ENCODE measurements at regions not wholly inside any gene's neighbourhood (a gene's known extent, or its start where the extent isn't known, plus 50 kb on each side); places are given as distances from the start of the nearest gene placed in this dataset.

GRCh38 chr2:44866152-44866551 is 75.3 kb upstream of the SIX3 start:
- H3K27ac ChIP-seq (ENCODE audit: low read depth, low read length) = no peak overlapping the region
- DNase-seq (ENCODE audit: low read depth in 4 of 6, low spot score in 6 of 6) = no peak
- no peak overlapping the region for H3K4me3 ChIP-seq (ENCODE audit: low read depth, low read length)
- H3K36me3 ChIP-seq (ENCODE audit: control insufficient read depth, insufficient read depth, low read length) = no peaks in the 10 kb centered on the region
- no peaks in the 10 kb centered on the region for H3K27me3 ChIP-seq (ENCODE audit: control insufficient read depth, insufficient read depth, low read length)
- no peaks in the 10 kb centered on the region for H3K9me3 ChIP-seq (ENCODE audit: control insufficient read depth, insufficient read depth, low read length)
- WGBS (ENCODE audit: insufficient coverage) = no CpG with 5 or more reads among the region's 1 CpG
- no peaks in the 10 kb centered on the region for H3K4me1 ChIP-seq (ENCODE audit: control insufficient read depth, insufficient read depth, low read length)

DNA sequence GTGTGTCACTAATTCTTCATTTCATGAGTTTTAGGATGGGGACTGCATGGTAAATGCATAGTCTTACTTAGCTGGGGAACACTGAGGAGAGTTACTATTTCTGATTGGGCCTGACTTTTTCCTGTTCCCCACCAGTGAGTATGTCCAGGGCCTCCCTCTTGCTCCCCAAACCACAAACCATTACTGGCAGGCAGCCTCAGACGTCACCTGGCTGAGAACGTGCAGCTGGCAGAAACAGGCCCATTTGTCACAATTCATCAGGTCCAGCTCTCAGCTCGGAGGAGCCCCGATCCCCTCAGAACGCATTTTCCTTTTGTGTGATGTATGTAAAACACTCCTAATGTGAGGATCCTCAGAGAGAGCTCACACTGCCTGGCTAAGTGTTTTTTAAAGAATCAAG is 71.7 kb upstream of the SIX3 start:
- H3K27ac ChIP-seq (ENCODE audit: low read depth, low read length) = no peak overlapping the region
- H3K36me3 ChIP-seq (ENCODE audit: control insufficient read depth, insufficient read depth, low read length) = no peaks in the 10 kb centered on the region
- H3K4me1 ChIP-seq (ENCODE audit: control insufficient read depth, insufficient read depth, low read length) = no peaks in the 10 kb centered on the region
- WGBS (ENCODE audit: insufficient coverage) = 6% methylated on average over 2 of the region's 5 CpGs
- no peaks in the 10 kb centered on the region for H3K9me3 ChIP-seq (ENCODE audit: control insufficient read depth, insufficient read depth, low read length)
- DNase-seq (ENCODE audit: low read depth in 4 of 6, low spot score in 6 of 6) = no peak
- H3K27me3 ChIP-seq (ENCODE audit: control insufficient read depth, insufficient read depth, low read length) = no peaks in the 10 kb centered on the region
- no peak overlapping the region for H3K4me3 ChIP-seq (ENCODE audit: low read depth, low read length)

GRCh38 chr2:44877417-44877816 is 64.1 kb upstream of the SIX3 start:
- Histone ChIP-seq H3K4me1 (ENCODE audit: control insufficient read depth, insufficient read depth, low read length) (no peaks in the 10 kb centered on the region), H3K9me3 (ENCODE audit: control insufficient read depth, insufficient read depth, low read length) (peaks cover 1% of the 10 kb centered on the region), H3K36me3 (ENCODE audit: control insufficient read depth, insufficient read depth, low read length) (no peaks in the 10 kb centered on the region), H3K4me3 (ENCODE audit: low read depth, low read length) (no peak overlapping the region), H3K27ac (ENCODE audit: low read depth, low read length) (no peak overlapping the region), H3K27me3 (ENCODE audit: control insufficient read depth, insufficient read depth, low read length) (no peaks in the 10 kb centered on the region)
- DNase-seq (ENCODE audit: low read depth in 4 of 6, low spot score in 6 of 6) = no peak
- WGBS (ENCODE audit: insufficient coverage) = 68% methylated on average over 5 of the region's 7 CpGs

DNA sequence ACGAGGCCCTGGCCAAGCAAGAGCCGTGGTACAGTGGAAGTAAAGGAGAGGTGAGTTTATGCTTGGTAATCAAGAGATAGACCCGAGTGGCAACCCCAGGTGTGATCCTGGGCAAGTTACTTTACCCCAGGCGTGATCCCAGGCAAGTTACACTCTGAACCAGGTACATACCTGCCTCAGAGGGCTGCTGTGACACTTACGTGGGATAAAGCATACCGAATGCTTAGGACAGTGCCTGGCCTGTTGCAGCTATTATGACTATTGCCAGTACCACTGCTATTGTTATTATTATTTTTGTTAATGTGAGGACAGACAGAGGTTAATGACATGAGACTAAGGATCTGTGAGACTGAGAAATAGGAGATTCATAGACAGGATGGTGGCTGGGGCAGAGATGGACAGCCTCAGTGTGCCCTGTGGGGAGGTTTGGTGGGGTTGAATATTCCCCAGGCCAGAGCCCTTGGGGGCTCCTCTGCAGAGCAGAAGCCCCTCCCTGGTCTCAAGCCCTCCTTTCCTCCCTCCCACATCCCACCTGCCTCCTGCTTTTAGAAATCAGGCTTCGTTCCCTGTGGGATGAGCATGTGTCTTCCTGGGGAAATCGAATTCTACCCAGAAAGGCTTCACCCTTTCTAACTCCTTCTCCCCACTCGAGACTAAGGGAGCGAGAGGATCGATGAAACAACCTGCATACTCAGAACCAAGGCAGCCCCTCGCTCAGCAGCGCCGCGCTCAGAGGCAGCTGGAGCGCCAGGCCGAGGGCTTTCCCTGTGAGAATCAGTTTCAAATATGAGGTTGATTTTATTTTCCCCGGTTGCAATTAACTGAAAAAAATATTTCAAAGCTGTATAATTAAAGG is 62.0 kb upstream of the SIX3 start:
- H3K27ac ChIP-seq (ENCODE audit: low read depth, low read length) = no peak overlapping the region
- no peak overlapping the region for H3K4me3 ChIP-seq (ENCODE audit: low read depth, low read length)
- no peaks in the 10 kb centered on the region for H3K27me3 ChIP-seq (ENCODE audit: control insufficient read depth, insufficient read depth, low read length)
- H3K4me1 ChIP-seq (ENCODE audit: control insufficient read depth, insufficient read depth, low read length) = no peaks in the 10 kb centered on the region
- no peaks in the 10 kb centered on the region for H3K36me3 ChIP-seq (ENCODE audit: control insufficient read depth, insufficient read depth, low read length)
- peak in 1 of 6 donors; percentile 77 for DNase-seq (ENCODE audit: low read depth in 4 of 6, low spot score in 6 of 6)
- 86% methylated on average over 6 of the region's 18 CpGs for WGBS (ENCODE audit: insufficient coverage)
- peaks cover 1% of the 10 kb centered on the region for H3K9me3 ChIP-seq (ENCODE audit: control insufficient read depth, insufficient read depth, low read length)

GRCh38 chr2:44880125-44880483 is 61.4 kb upstream of the SIX3 start:
- no peak for DNase-seq (ENCODE audit: low read depth in 4 of 6, low spot score in 6 of 6)
- Histone ChIP-seq H3K4me1 (ENCODE audit: control insufficient read depth, insufficient read depth, low read length) (no peaks in the 10 kb centered on the region), H3K27ac (ENCODE audit: low read depth, low read length) (no peak overlapping the region), H3K36me3 (ENCODE audit: control insufficient read depth, insufficient read depth, low read length) (no peaks in the 10 kb centered on the region), H3K4me3 (ENCODE audit: low read depth, low read length) (no peak overlapping the region), H3K27me3 (ENCODE audit: control insufficient read depth, insufficient read depth, low read length) (no peaks in the 10 kb centered on the region), H3K9me3 (ENCODE audit: control insufficient read depth, insufficient read depth, low read length) (peaks cover 1% of the 10 kb centered on the region)
- no CpG with 5 or more reads among the region's 8 CpGs for WGBS (ENCODE audit: insufficient coverage)

GRCh38 chr2:44881856-44882255 is 59.6 kb upstream of the SIX3 start:
- no peak for DNase-seq (ENCODE audit: low read depth in 4 of 6, low spot score in 6 of 6)
- no peaks in the 10 kb centered on the region for H3K36me3 ChIP-seq (ENCODE audit: control insufficient read depth, insufficient read depth, low read length)
- H3K27me3 ChIP-seq (ENCODE audit: control insufficient read depth, insufficient read depth, low read length) = peaks cover 4% of the 10 kb centered on the region
- no peak overlapping the region for H3K27ac ChIP-seq (ENCODE audit: low read depth, low read length)
- no peaks in the 10 kb centered on the region for H3K4me1 ChIP-seq (ENCODE audit: control insufficient read depth, insufficient read depth, low read length)
- no peaks in the 10 kb centered on the region for H3K9me3 ChIP-seq (ENCODE audit: control insufficient read depth, insufficient read depth, low read length)
- H3K4me3 ChIP-seq (ENCODE audit: low read depth, low read length) = no peak overlapping the region

DNA sequence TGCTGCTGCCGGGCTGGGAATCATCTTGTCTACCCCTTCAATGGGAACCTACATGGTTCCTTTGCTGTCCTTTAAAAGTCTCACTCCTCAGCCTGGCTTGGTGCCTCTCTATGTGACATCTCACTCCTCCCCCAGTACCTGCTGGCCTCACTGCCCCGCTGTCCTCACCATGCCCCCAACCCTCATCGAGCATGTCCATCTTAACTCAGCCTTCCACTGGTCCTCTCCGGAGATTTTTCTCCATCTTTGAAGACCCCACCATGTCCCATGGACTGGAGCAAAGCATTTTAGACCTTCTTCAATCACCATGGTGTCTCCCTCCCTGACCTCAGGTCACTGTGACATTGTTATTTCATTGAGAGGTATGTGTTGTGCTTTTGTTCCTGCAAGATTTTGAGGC is 58.1 kb upstream of the SIX3 start:
- Histone ChIP-seq H3K4me1 (ENCODE audit: control insufficient read depth, insufficient read depth, low read length) (no peaks in the 10 kb centered on the region), H3K4me3 (ENCODE audit: low read depth, low read length) (no peak overlapping the region), H3K27ac (ENCODE audit: low read depth, low read length) (no peak overlapping the region), H3K36me3 (ENCODE audit: control insufficient read depth, insufficient read depth, low read length) (no peaks in the 10 kb centered on the region), H3K27me3 (ENCODE audit: control insufficient read depth, insufficient read depth, low read length) (peaks cover 4% of the 10 kb centered on the region), H3K9me3 (ENCODE audit: control insufficient read depth, insufficient read depth, low read length) (no peaks in the 10 kb centered on the region)
- 94% methylated on average over 3 of the region's 4 CpGs for WGBS (ENCODE audit: insufficient coverage)
- DNase-seq (ENCODE audit: low read depth in 4 of 6, low spot score in 6 of 6) = no peak

DNA sequence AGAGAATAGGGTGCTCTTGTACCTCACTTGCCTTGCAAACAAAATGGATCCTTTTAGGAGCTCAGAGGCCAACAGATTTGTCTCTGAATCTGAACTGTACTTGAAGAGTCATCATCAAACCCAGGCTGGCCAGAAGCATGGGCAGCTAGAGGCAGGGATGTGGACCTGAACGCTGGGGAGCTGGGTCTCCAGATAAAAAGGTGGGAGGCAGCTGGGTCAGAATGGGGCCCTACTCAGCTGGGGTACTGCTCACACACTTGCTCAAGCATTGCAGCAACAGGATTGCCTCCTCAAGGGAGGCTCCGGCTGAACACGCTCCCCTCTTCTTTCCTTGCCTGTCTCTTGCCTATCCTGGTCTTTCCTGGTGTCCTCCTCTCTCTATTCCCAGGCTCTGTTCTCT is 57.3 kb upstream of the SIX3 start:
- no peaks in the 10 kb centered on the region for H3K9me3 ChIP-seq (ENCODE audit: control insufficient read depth, insufficient read depth, low read length)
- H3K27me3 ChIP-seq (ENCODE audit: control insufficient read depth, insufficient read depth, low read length) = peaks cover 4% of the 10 kb centered on the region

DNA sequence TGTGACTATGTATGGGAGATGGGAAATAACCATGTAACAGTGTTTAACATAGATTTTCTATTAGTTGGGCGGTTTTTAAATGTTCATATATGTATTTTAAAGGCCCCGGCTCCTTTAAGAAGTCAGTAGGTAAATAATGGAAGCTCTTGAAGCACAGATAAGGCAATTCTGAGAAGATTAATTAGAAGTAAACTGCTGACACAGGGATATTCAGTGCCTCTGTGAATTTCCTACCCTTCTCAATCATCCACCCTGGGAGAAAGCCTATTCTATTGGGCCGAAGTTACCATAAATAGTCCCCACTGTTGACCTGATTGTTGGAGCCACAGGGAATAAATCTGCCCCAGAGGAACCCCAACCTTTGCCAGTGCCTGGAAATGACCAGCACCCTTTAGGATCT is 56.8 kb upstream of the SIX3 start:
- Histone ChIP-seq H3K9me3 (ENCODE audit: control insufficient read depth, insufficient read depth, low read length) (no peaks in the 10 kb centered on the region), H3K27ac (ENCODE audit: low read depth, low read length) (no peak overlapping the region), H3K36me3 (ENCODE audit: control insufficient read depth, insufficient read depth, low read length) (no peaks in the 10 kb centered on the region), H3K4me1 (ENCODE audit: control insufficient read depth, insufficient read depth, low read length) (no peaks in the 10 kb centered on the region), H3K27me3 (ENCODE audit: control insufficient read depth, insufficient read depth, low read length) (peaks cover 4% of the 10 kb centered on the region), H3K4me3 (ENCODE audit: low read depth, low read length) (no peak overlapping the region)
- 71% methylated on average over 1 of the region's 3 CpGs for WGBS (ENCODE audit: insufficient coverage)
- DNase-seq (ENCODE audit: low read depth in 4 of 6, low spot score in 6 of 6) = no peak

More for the DNA sequence above, 57.3 kb upstream of the SIX3 start:
- WGBS (ENCODE audit: insufficient coverage) = 89% methylated on average over 1 of the region's 3 CpGs
- no peaks in the 10 kb centered on the region for H3K4me1 ChIP-seq (ENCODE audit: control insufficient read depth, insufficient read depth, low read length)
- H3K4me3 ChIP-seq (ENCODE audit: low read depth, low read length) = no peak overlapping the region
- no peaks in the 10 kb centered on the region for H3K36me3 ChIP-seq (ENCODE audit: control insufficient read depth, insufficient read depth, low read length)
- DNase-seq (ENCODE audit: low read depth in 4 of 6, low spot score in 6 of 6) = no peak
- H3K27ac ChIP-seq (ENCODE audit: low read depth, low read length) = no peak overlapping the region

DNA sequence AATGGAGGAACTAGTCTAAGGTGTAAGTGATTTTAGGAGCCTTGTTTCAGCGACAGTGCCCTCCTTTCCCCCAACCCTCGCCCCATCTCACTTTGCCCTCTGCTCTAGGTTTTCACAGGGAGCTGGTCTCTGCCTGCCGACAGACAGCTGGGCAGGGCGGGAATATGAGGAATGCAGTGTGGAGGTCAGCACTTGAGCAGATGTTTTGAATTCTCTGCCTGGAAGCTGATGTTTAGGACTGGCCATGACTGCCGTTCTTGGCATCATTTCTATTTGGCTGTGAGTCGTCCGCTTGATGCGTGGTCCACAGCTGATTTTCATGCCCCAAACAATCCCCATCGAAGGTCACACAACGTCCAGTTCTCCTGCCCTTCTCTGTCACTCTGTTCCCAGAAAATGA is 55.1 kb upstream of the SIX3 start:
- no peak for DNase-seq (ENCODE audit: low read depth in 4 of 6, low spot score in 6 of 6)

More for the DNA sequence above, 55.1 kb upstream of the SIX3 start:
- WGBS (ENCODE audit: insufficient coverage) = 74% methylated on average over 8 of the region's 10 CpGs
- Histone ChIP-seq H3K27me3 (ENCODE audit: control insufficient read depth, insufficient read depth, low read length) (peaks cover 4% of the 10 kb centered on the region), H3K9me3 (ENCODE audit: control insufficient read depth, insufficient read depth, low read length) (peaks cover under 1% of the 10 kb centered on the region), H3K4me3 (ENCODE audit: low read depth, low read length) (no peak overlapping the region), H3K27ac (ENCODE audit: low read depth, low read length) (no peak overlapping the region), H3K36me3 (ENCODE audit: control insufficient read depth, insufficient read depth, low read length) (no peaks in the 10 kb centered on the region), H3K4me1 (ENCODE audit: control insufficient read depth, insufficient read depth, low read length) (no peaks in the 10 kb centered on the region)

Measured in spinal cord (tissue), 9 donors.